Chondrocyte (in vitro differentiated cells): ENCODE measurements at regions not wholly inside any gene's neighbourhood (a gene's known extent, or its start where the extent isn't known, plus 50 kb on each side); places are given as distances from the start of the nearest gene placed in this dataset.

Source experiments
- DNase-seq: peaks from one replicate; pipeline ENCODE4 v3.0.0; 2021; ENCODE audit warnings: mixed read lengths, low spot score
- H3K27ac Mint-ChIP-seq: one replicate; pipeline ENCODE4 v1.8.0; 2021; ENCODE audit warnings: mild to moderate bottlenecking, moderate library complexity, mixed read lengths; ENCODE audit not compliant: unreplicated experiment
- H3K27me3 Mint-ChIP-seq: 2 replicates; pipeline ENCODE4 v1.8.0; 2021; ENCODE audit warnings: low read depth, mixed read lengths
- H3K36me3 Mint-ChIP-seq: 2 replicates; pipeline ENCODE4 v1.8.0; 2021; ENCODE audit warnings: low read depth, mixed read lengths
- H3K4me1 Mint-ChIP-seq: 2 replicates; pipeline ENCODE4 v1.8.0; 2021; ENCODE audit warnings: low read depth, mild to moderate bottlenecking, mixed read lengths
- H3K4me3 Mint-ChIP-seq: one replicate; pipeline ENCODE4 v1.8.0; 2021; ENCODE audit warnings: mild to moderate bottlenecking, moderate library complexity, mixed read lengths; ENCODE audit not compliant: unreplicated experiment
- H3K9me3 Mint-ChIP-seq: 2 replicates; pipeline ENCODE4 v1.8.0; 2021; ENCODE audit warnings: low read depth, mixed read lengths
- CTCF ChIP-seq: fragments of 200-600 bp; sonication (generic); IDR thresholded peaks from 2 replicates; pipeline ENCODE4 v1.5.0; 2021; ENCODE audit warnings: antibody characterized with exemption, mild to moderate bottlenecking, moderate library complexity

- Mint-ChIP-seq H3K27ac (no peak overlapping the region), H3K4me1 (no peaks in the 10 kb centered on the region), H3K27me3 (no peaks in the 10 kb centered on the region)
Measured at GRCh38 chr13:79056706-79057105, 349.3 kb downstream of the RBM26 start.

GRCh38 chr13:79051472-79051871 is 354.6 kb downstream of the RBM26 start:
- Mint-ChIP-seq H3K4me1 (no peaks in the 10 kb centered on the region), H3K27ac (no peak overlapping the region), H3K4me3 (no peak overlapping the region), H3K9me3 (no peaks in the 10 kb centered on the region), H3K36me3 (no peaks in the 10 kb centered on the region), H3K27me3 (peaks cover 3% of the 10 kb centered on the region)
- DNase-seq, result no peak
- TF ChIP-seq CTCF, result no peak

More at GRCh38 chr13:79056706-79057105, 349.3 kb downstream of the RBM26 start:
- DNase-seq, result no peak
- TF ChIP-seq CTCF, result no peak
- Mint-ChIP-seq H3K36me3 (no peaks in the 10 kb centered on the region), H3K4me3 (no peak overlapping the region), H3K9me3 (no peaks in the 10 kb centered on the region)

GRCh38 chr13:79044415-79044814 is 361.6 kb downstream of the RBM26 start:
- no peak for DNase-seq
- H3K27me3 Mint-ChIP-seq, result peaks cover 2% of the 10 kb centered on the region
- no peaks in the 10 kb centered on the region for H3K36me3 Mint-ChIP-seq
- H3K9me3 Mint-ChIP-seq, result no peaks in the 10 kb centered on the region
- H3K4me1 Mint-ChIP-seq, result no peaks in the 10 kb centered on the region
- no peak for TF ChIP-seq CTCF
- H3K4me3 Mint-ChIP-seq, result no peak overlapping the region
- no peak overlapping the region for H3K27ac Mint-ChIP-seq

GRCh38 chr13:79043208-79043607 is 362.8 kb downstream of the RBM26 start:
- no peak for TF ChIP-seq CTCF
- no peak for DNase-seq
- Mint-ChIP-seq H3K27me3 (no peaks in the 10 kb centered on the region), H3K4me3 (no peak overlapping the region), H3K27ac (no peak overlapping the region), H3K36me3 (no peaks in the 10 kb centered on the region), H3K9me3 (no peaks in the 10 kb centered on the region), H3K4me1 (no peaks in the 10 kb centered on the region)

- H3K4me3 Mint-ChIP-seq, result no peak overlapping the region
- peaks cover 4% of the 10 kb centered on the region for H3K27me3 Mint-ChIP-seq
- H3K36me3 Mint-ChIP-seq, result no peaks in the 10 kb centered on the region
- H3K4me1 Mint-ChIP-seq, result no peaks in the 10 kb centered on the region
- no peak for DNase-seq
- no peaks in the 10 kb centered on the region for H3K9me3 Mint-ChIP-seq
- H3K27ac Mint-ChIP-seq, result no peak overlapping the region
- TF ChIP-seq CTCF, result no peak
Measured at GRCh38 chr13:79037197-79037596, 368.9 kb downstream of the RBM26 start.
